Fibroblast of villous mesenchyme (primary cell): ENCODE measurements at regions not wholly inside any gene's neighbourhood (a gene's known extent, or its start where the extent isn't known, plus 50 kb on each side); places are given as distances from the start of the nearest gene placed in this dataset.

Experiments used
- DNase-seq: peaks from one replicate; pipeline ENCODE4 v3.0.0-alpha.2; 2010; ENCODE audit warnings: low read depth
- H3K4me3 ChIP-seq: 2 replicates; pipeline ENCODE4 v1.5.1; 2011; ENCODE audit warnings: low read depth, mild to moderate bottlenecking, low read length
- CTCF ChIP-seq: IDR thresholded peaks from 2 replicates; pipeline ENCODE4 v1.5.1; 2012; ENCODE audit warnings: low read depth, mild to moderate bottlenecking, low read length; ENCODE audit not compliant: insufficient read depth

GRCh38 chr2:137800386-137800785, 163.9 kb upstream of the HNMT start:
- no peak for DNase-seq
- no peak for TF ChIP-seq CTCF

DNA sequence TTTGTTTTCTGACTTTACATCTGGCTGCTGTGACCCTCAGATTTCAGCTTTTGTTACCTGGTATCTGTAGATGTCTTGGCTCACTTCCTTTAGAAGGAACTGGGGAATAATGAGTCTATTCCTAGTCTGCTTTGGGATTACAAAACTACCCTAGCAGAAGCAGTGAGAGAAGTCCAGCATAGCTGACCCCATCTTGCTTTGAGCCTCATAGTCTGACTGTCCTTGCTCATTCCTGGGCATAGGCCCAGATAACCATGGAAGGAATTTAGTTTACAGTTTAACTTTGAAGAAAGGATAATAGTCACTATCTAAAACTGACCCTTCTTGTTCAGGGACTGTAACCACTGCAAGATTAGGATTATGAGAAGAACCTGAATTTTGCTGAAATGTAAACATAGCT, 163.0 kb upstream of the HNMT start:
- no peak for DNase-seq
- no peak for TF ChIP-seq CTCF
- no peak overlapping the region for H3K4me3 ChIP-seq

More at GRCh38 chr2:137800386-137800785, 163.9 kb upstream of the HNMT start:
- no peak overlapping the region for H3K4me3 ChIP-seq

DNA sequence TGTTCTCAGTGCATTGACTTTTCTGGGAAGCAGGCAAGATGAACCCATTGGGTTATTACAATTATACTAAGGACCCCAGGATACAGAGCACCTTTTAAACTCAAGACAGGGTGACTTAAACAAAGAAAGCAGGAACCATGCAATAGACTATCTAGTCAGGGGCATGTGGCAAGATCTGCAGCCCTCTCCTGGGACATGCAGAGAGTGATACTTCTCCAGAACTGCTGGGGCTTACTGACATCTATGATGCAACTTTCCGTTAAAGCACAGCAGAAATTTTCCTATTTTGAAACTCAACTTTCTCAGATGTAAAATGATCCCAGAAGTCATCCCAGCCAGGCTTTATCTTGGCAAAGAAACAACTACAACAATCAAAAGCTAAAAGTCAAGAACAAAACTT, 162.2 kb upstream of the HNMT start:
- no peak for TF ChIP-seq CTCF
- DNase-seq, result no peak
- no peak overlapping the region for H3K4me3 ChIP-seq

- no peak overlapping the region for H3K4me3 ChIP-seq
- TF ChIP-seq CTCF, result no peak
- no peak for DNase-seq
These were observed 158.0 kb upstream of the HNMT start for GRCh38 chr2:137806068-137806805.

- no peak for TF ChIP-seq CTCF
- DNase-seq, result no peak
- H3K4me3 ChIP-seq, result no peak overlapping the region
These were observed 155.0 kb upstream of the HNMT start for GRCh38 chr2:137809252-137809651.

GRCh38 chr2:137809837-137810236, 154.4 kb upstream of the HNMT start:
- no peak overlapping the region for H3K4me3 ChIP-seq
- DNase-seq, result no peak
- no peak for TF ChIP-seq CTCF

- no peak for TF ChIP-seq CTCF
- no peak overlapping the region for H3K4me3 ChIP-seq
- no peak for DNase-seq
These were observed 151.8 kb upstream of the HNMT start for GRCh38 chr2:137812517-137812916.
